Esophagus muscularis mucosa (tissue), 4 donors: ENCODE measurements at regions not wholly inside any gene's neighbourhood (a gene's known extent, or its start where the extent isn't known, plus 50 kb on each side); places are given as distances from the start of the nearest gene placed in this dataset.

ENCODE experiments used
- DNase-seq: peaks from one replicate; pipeline ENCODE4 v3.0.0-alpha.2; 2017; ENCODE audit errors: extremely low spot score
- H3K27ac ChIP-seq, 4 donors: fragments of 200-600 bp; sonication (generic); replicated peaks in 1 of 4; 1 replicate in 3 of 4; 2 replicates in 1 of 4; pipeline ENCODE4 v1.5.1; 2016 to 2019; ENCODE audit warnings: mild to moderate bottlenecking in 1 of 4
- H3K27me3 ChIP-seq, 4 donors: fragments of 200-600 bp; sonication (generic); one replicate each; pipeline versions ENCODE4 v1.5.1 to v1.6.0; 2016 to 2019
- H3K36me3 ChIP-seq, 4 donors: fragments of 200-600 bp; sonication (generic); one replicate each; pipeline ENCODE4 v1.5.1; 2016 to 2019
- H3K4me1 ChIP-seq, 4 donors: fragments of 200-600 bp; sonication (generic); one replicate each; pipeline ENCODE4 v1.5.1; 2016 to 2019
- H3K4me3 ChIP-seq, 4 donors: fragments of 200-600 bp; sonication (generic); 1 replicate in 2 of 4; 2 replicates in 2 of 4; pipeline ENCODE4 v1.5.1; 2016 to 2019; ENCODE audit warnings: mild to moderate bottlenecking in 4 of 4, moderate library complexity in 1 of 4
- H3K9me3 ChIP-seq, 4 donors: fragments of 200-600 bp; sonication (generic); 1 replicate in 3 of 4; 2 replicates in 1 of 4; pipeline ENCODE4 v1.5.1; 2016 to 2019
- EP300 ChIP-seq: sonication (generic); formaldehyde crosslinking; IDR thresholded peaks from one replicate; pipeline ENCODE4 v1.6.1; 2017; ENCODE audit warnings: antibody characterized with exemption
- POLR2A ChIP-seq: fragments of 450-650 bp; IDR thresholded peaks from one replicate; pipeline ENCODE4 v1.6.1; 2017; ENCODE audit warnings: antibody characterized with exemption, moderate library complexity, mild to moderate bottlenecking, low read depth
- POLR2AphosphoS5 ChIP-seq, 2 donors: sonication (generic); formaldehyde crosslinking; IDR thresholded peaks; one replicate each; pipeline ENCODE4 v1.6.1; 2017; ENCODE audit warnings: antibody characterized with exemption in 2 of 2
- WGBS: methylation state at CpG from one replicate; pipeline ENCODE4 v1.1.5; 2018; 5-methylcytosine and 5-hydroxymethylcytosine counted together
- intact Hi-C: fragments of 100-400 bp; cut with DNase I; formaldehyde crosslinking; loops from one replicate; pipeline ENCODE4 v1.15.1; 2023
- TF ChIP-seq, protein P1 (sequence below), 3 experiments: fragments of 200-600 bp in 2 of 3; fragments of 450-650 bp in 1 of 3; sonication (generic) in 2 of 3; IDR thresholded peaks; one replicate each; pipeline ENCODE4 v1.5.1; 2017 to 2019; ENCODE audit warnings: antibody characterized with exemption in 3 of 3, mild to moderate bottlenecking in 2 of 3, moderate library complexity in 1 of 3

DNA sequence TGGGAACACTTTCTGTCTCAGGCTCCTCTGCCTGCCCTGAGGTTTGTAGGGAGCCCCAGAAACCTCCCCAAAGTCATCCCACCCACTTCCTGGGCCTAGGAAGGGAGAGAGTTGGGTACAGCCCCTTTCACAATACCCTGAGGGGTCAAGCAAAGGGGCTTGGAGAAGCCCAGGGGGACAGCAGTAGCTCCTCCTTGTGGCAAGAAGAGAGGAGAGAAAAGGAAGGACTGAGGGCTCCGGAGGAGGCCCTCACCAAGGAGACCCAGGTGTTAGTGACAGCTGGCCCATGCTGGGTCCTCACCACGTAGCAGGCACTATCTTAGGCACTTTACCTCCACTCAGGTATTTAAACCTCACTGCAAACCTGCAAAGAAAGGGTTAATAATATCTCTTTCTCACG lies 112.8 kb downstream of the IRX5 start:
- H3K4me3 ChIP-seq: no peak overlapping the region
- TF ChIP-seq POLR2A: no peak
- 55% methylated on average over 3 of the region's 3 CpGs for WGBS
- peaks cover 0 to 45% (median 0%) of the 10 kb centered on the region in 4 donors for H3K27me3 ChIP-seq
- intact Hi-C loops: no loop called here
- H3K27ac ChIP-seq: no peak overlapping the region
- no peaks in the 10 kb centered on the region for H3K9me3 ChIP-seq
- no peaks in the 10 kb centered on the region for H3K4me1 ChIP-seq
- H3K36me3 ChIP-seq: no peaks in the 10 kb centered on the region
- DNase-seq: peak; percentile 79

DNA sequence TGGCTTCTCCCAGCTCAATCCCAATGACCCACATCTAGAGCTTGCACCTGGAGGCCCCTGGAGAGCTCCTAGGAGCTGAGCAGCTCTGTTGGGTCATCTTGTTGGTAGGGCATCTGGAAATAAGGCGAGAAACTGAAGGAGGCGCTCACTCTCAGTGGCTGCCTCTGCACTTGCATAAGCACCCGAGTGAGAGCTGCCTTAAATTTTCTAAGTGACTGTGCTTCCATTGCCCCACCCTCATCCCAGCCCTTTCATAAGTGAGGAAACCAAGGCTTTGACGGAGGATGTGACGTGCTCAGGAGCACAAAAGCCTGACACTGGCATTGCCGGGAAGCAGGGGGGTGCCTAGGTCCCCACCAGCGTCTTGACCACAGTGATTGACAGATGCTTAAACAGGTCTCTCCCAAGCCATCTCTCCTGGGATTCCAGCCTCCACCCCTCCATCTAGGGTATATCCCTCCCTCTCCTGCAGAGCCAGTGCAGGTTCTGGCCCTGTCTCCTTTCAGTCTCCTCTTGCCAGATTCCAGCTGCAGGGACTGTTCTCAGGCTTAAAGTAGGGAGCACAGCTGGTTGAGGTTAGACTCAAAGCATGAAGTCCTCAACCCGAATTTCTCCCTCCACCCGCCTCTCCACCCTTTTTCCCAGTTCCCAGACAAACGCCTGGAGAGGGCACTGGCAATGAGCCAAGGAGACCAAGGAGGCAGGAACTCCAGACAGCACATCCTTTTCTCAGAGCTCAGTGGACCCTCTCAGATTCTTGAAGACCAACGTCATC lies 113.7 kb downstream of the IRX5 start:
- H3K27ac ChIP-seq: no peak overlapping the region
- peak; percentile 90 for DNase-seq
- H3K4me3 ChIP-seq: no peak overlapping the region
- TF ChIP-seq POLR2A: no peak
- intact Hi-C loops: no loop called here
- H3K9me3 ChIP-seq: no peaks in the 10 kb centered on the region
- H3K4me1 ChIP-seq: no peaks in the 10 kb centered on the region
- H3K36me3 ChIP-seq: no peaks in the 10 kb centered on the region
- H3K27me3 ChIP-seq: peaks cover 0 to 45% (median 0%) of the 10 kb centered on the region in 4 donors
- WGBS: 63% methylated on average over 10 of the region's 11 CpGs

DNA sequence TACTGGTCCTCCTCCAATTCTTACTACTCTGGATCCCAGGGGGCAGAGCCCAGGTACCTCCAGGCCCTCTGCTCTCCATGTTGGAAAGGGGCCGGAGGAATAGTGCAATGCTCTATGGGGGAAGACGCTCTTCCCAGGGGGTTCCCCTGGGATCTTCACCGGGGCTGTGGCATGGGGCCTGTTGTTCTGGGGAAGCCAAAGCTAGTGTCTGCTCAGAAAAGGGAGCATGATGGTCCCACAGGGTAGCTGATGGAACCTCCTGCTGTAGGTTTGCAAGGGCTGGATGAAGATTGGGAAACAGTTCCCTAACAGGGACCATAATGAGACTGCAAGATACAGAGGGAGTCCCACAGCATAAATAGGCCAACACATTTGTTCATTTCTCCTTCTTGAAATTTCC lies 114.7 kb downstream of the IRX5 start:
- peak; percentile 66 for DNase-seq
- intact Hi-C loops: no loop called here
- Histone ChIP-seq H3K4me3 (no peak overlapping the region), H3K9me3 (no peaks in the 10 kb centered on the region), H3K27ac (no peak overlapping the region), H3K4me1 (no peaks in the 10 kb centered on the region), H3K36me3 (no peaks in the 10 kb centered on the region), H3K27me3 (peaks cover 0 to 39% (median 0%) of the 10 kb centered on the region in 4 donors)
- 78% methylated on average over 3 of the region's 3 CpGs for WGBS
- TF ChIP-seq EP300: no peak
- TF ChIP-seq, protein P1, sequence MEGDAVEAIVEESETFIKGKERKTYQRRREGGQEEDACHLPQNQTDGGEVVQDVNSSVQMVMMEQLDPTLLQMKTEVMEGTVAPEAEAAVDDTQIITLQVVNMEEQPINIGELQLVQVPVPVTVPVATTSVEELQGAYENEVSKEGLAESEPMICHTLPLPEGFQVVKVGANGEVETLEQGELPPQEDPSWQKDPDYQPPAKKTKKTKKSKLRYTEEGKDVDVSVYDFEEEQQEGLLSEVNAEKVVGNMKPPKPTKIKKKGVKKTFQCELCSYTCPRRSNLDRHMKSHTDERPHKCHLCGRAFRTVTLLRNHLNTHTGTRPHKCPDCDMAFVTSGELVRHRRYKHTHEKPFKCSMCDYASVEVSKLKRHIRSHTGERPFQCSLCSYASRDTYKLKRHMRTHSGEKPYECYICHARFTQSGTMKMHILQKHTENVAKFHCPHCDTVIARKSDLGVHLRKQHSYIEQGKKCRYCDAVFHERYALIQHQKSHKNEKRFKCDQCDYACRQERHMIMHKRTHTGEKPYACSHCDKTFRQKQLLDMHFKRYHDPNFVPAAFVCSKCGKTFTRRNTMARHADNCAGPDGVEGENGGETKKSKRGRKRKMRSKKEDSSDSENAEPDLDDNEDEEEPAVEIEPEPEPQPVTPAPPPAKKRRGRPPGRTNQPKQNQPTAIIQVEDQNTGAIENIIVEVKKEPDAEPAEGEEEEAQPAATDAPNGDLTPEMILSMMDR (IDR thresholded peaks at IDR 0.05): no peak
- no peak for TF ChIP-seq POLR2A
- TF ChIP-seq POLR2AphosphoS5 (IDR thresholded peaks at IDR 0.05): no peak

DNA sequence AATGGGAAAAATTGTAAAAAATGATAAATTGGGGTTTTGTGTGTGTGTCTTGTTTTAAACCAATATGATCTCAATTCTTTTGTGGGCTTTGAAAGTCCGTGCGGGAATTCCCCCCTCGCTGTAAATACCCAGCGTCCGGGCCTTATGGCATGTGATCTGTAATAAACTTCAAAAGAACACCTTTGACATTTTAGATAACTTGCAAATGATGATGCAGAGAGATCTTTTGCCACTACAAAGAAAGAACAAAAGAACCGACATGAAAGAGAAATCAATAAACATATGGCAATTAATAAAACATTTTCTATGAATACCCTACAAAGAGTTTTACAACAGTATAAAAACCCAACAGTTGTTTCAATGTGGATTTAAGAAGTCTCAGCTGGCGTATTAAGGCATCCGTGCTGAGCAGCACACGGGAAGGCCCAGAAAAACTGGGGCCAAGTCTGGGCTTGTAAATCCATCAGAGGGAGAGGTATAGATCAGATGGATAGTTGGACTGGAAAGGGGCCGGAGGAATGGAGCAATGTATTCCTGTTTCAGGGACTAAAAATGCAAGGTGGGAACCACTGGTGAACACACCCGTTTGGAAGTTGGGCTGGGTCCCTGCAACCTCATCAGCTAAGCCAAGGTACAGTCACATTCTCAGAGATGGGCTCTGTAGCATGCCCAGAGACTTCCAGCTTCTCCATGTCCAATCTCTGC lies 115.2 kb downstream of the IRX5 start:
- TF ChIP-seq, protein P1 (IDR thresholded peaks at IDR 0.05): no peak
- TF ChIP-seq POLR2AphosphoS5 (IDR thresholded peaks at IDR 0.05) (no peak), POLR2A (no peak), EP300 (no peak)

DNA sequence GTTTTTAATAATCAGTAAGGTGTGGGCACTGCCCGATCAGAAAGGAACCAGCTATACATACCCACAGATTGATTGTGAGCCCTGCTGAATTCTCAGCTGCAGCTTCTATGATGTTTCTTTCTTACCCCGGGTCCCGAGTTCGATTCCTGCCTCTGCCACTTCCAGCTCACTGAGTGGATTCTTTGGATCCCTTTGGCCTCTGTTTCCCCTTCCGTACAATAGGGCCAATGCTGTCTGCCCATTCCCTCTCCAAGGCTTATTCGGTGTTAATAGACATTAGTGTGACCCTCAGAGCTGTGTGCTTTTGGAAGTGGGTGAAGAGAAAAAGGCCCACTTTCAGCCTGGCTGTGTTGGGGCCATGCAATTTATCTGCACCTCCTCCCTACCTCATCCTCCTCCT lies 115.8 kb downstream of the IRX5 start:
- Histone ChIP-seq H3K4me3 (no peak overlapping the region), H3K27ac (no peak overlapping the region), H3K9me3 (no peaks in the 10 kb centered on the region), H3K36me3 (no peaks in the 10 kb centered on the region), H3K4me1 (no peaks in the 10 kb centered on the region), H3K27me3 (peaks cover 0 to 32% (median 0%) of the 10 kb centered on the region in 4 donors)
- 95% methylated on average over 6 of the region's 6 CpGs for WGBS
- intact Hi-C loops: no loop called here
- peak; percentile 85 for DNase-seq
- TF ChIP-seq, protein P1 (IDR thresholded peaks at IDR 0.05): no peak
- TF ChIP-seq POLR2AphosphoS5 (IDR thresholded peaks at IDR 0.05) (no peak), EP300 (no peak), POLR2A (no peak)

More for the DNA sequence above, 115.2 kb downstream of the IRX5 start:
- intact Hi-C loops: no loop called here
- Histone ChIP-seq H3K27me3 (peaks cover 0 to 34% (median 0%) of the 10 kb centered on the region in 4 donors), H3K9me3 (no peaks in the 10 kb centered on the region), H3K27ac (no peak overlapping the region), H3K4me3 (no peak overlapping the region), H3K36me3 (no peaks in the 10 kb centered on the region), H3K4me1 (no peaks in the 10 kb centered on the region)
- WGBS: 69% methylated on average over 11 of the region's 11 CpGs
- DNase-seq: peak; percentile 62
